CD14-positive monocyte (primary cell): ENCODE measurements at regions not wholly inside any gene's neighbourhood (a gene's known extent, or its start where the extent isn't known, plus 50 kb on each side); places are given as distances from the start of the nearest gene placed in this dataset.

ENCODE experiments used
- DNase-seq, 3 donors: peaks; one replicate each; pipeline ENCODE4 v3.0.0-alpha.2; 2011 to 2022
- H2AFZ ChIP-seq: 2 replicates; pipeline ENCODE4 v1.6.0; 2012; ENCODE audit warnings: mild to moderate bottlenecking, low read depth, low read length, inconsistent platforms; ENCODE audit not compliant: insufficient read depth, poor library complexity, severe bottlenecking
- H3K27ac ChIP-seq, 2 donors: 1 replicate in 1 of 2; 2 replicates in 1 of 2; pipeline ENCODE4 v1.5.1; 2012 to 2013; ENCODE audit warnings: low read length in 2 of 2, control low read depth in 1 of 2, inconsistent platforms in 1 of 2, low read depth in 1 of 2, mild to moderate bottlenecking in 1 of 2
- H3K27me3 ChIP-seq, 2 donors: one replicate each; pipeline versions ENCODE4 v1.6.0 to v1.6.1; 2011 to 2013; ENCODE audit warnings: low read length in 2 of 2; ENCODE audit not compliant: control insufficient read depth in 2 of 2, insufficient read depth in 2 of 2
- H3K36me3 ChIP-seq, 2 donors: replicated peaks in 1 of 2; 1 replicate in 1 of 2; 2 replicates in 1 of 2; pipeline versions ENCODE4 v1.5.1 to v1.6.1; 2012 to 2013; ENCODE audit warnings: low read length in 2 of 2, control low read depth in 1 of 2, inconsistent platforms in 1 of 2, mild to moderate bottlenecking in 1 of 2; ENCODE audit not compliant: insufficient read depth in 2 of 2, control insufficient read depth in 1 of 2
- H3K4me1 ChIP-seq, 2 donors: 1 replicate in 1 of 2; 2 replicates in 1 of 2; pipeline versions ENCODE4 v1.5.1 to v1.6.1; 2012 to 2013; ENCODE audit warnings: low read length in 2 of 2, control low read depth in 1 of 2, inconsistent platforms in 1 of 2, mild to moderate bottlenecking in 1 of 2, moderate library complexity in 1 of 2; ENCODE audit not compliant: insufficient read depth in 2 of 2, control insufficient read depth in 1 of 2
- H3K4me2 ChIP-seq: replicated peaks from 2 replicates; pipeline ENCODE3; 2012; ENCODE audit warnings: low read length, moderate library complexity, mild to moderate bottlenecking; ENCODE audit not compliant: poor library complexity, severe bottlenecking; ENCODE audit errors: extremely low read depth
- H3K4me3 ChIP-seq, 3 experiments: fragments of 200-600 bp in 1 of 3; sonication (generic) in 1 of 3; replicated peaks in 1 of 3; 1 replicate in 2 of 3; 2 replicates in 1 of 3; pipeline ENCODE4 v1.5.1; 2011 to 2013; ENCODE audit warnings: low read length in 3 of 3, mild to moderate bottlenecking in 3 of 3, control low read depth in 2 of 3, low read depth in 2 of 3, inconsistent platforms in 1 of 3, moderate library complexity in 1 of 3
- H3K79me2 ChIP-seq: 2 replicates; pipeline ENCODE4 v1.6.0; 2012; ENCODE audit warnings: mild to moderate bottlenecking, control low read depth, inconsistent platforms, low read length, moderate library complexity; ENCODE audit not compliant: insufficient read depth
- H3K9ac ChIP-seq: 2 replicates; pipeline ENCODE4 v1.6.0; 2017; ENCODE audit warnings: low read length, mild to moderate bottlenecking; ENCODE audit not compliant: insufficient read depth, poor library complexity, severe bottlenecking
- H3K9me3 ChIP-seq, 2 donors: replicated peaks in 1 of 2; 1 replicate in 1 of 2; 2 replicates in 1 of 2; pipeline versions ENCODE4 v1.5.1 to v1.6.1; 2012 to 2013; ENCODE audit warnings: low read length in 2 of 2, control low read depth in 1 of 2; ENCODE audit not compliant: control insufficient read depth in 1 of 2, insufficient read depth in 1 of 2
- H4K20me1 ChIP-seq: 2 replicates; pipeline ENCODE4 v1.6.0; 2012; ENCODE audit warnings: mild to moderate bottlenecking, low read length, control low read depth, moderate library complexity; ENCODE audit not compliant: insufficient read depth
- H3K27ac Mint-ChIP-seq, 7 donors: one replicate each; pipeline ENCODE4 v1.8.0; 2020; ENCODE audit warnings: mild to moderate bottlenecking in 7 of 7, mixed read lengths in 7 of 7, moderate library complexity in 6 of 7, inconsistent platforms in 2 of 7
- H3K27me3 Mint-ChIP-seq, 3 donors: one replicate each; pipeline ENCODE4 v1.8.0; 2021 to 2022; ENCODE audit warnings: low read depth in 3 of 3, mild to moderate bottlenecking in 3 of 3, mixed read lengths in 3 of 3, moderate library complexity in 3 of 3, inconsistent platforms in 1 of 3
- H3K36me3 Mint-ChIP-seq, 2 donors: one replicate each; pipeline ENCODE4 v1.8.0; 2020; ENCODE audit warnings: mixed read lengths in 2 of 2, inconsistent platforms in 1 of 2, mild to moderate bottlenecking in 1 of 2
- H3K4me1 Mint-ChIP-seq: one replicate; pipeline ENCODE4 v1.8.0; 2020; ENCODE audit warnings: mild to moderate bottlenecking, mixed read lengths
- H3K4me3 Mint-ChIP-seq, 2 donors: one replicate each; pipeline ENCODE4 v1.8.0; 2020; ENCODE audit warnings: mild to moderate bottlenecking in 2 of 2, mixed read lengths in 2 of 2, moderate library complexity in 1 of 2
- H3K9me3 Mint-ChIP-seq, 7 donors: one replicate each; pipeline ENCODE4 v1.8.0; 2020 to 2022; ENCODE audit warnings: mixed read lengths in 7 of 7, mild to moderate bottlenecking in 6 of 7, moderate library complexity in 6 of 7, inconsistent platforms in 2 of 7
- WGBS: methylation state at CpG from one replicate; pipeline ENCODE4 v1.1.5; 2013; ENCODE audit warnings: missing lambda C conversion rate; ENCODE audit not compliant: insufficient coverage; 5-methylcytosine and 5-hydroxymethylcytosine counted together
- intact Hi-C, 2 donors: fragments of 100-400 bp; cut with micrococcal nuclease; formaldehyde crosslinking; loops; one replicate each; pipeline versions ENCODE4 v1.15.0 to v1.15.1; 2023
- TF ChIP-seq, protein P1 (sequence below): fragments of 200-600 bp; IDR thresholded peaks from one replicate; pipeline ENCODE4 v1.8.0; 2022; ENCODE audit warnings: antibody characterized with exemption, mild to moderate bottlenecking

DNA sequence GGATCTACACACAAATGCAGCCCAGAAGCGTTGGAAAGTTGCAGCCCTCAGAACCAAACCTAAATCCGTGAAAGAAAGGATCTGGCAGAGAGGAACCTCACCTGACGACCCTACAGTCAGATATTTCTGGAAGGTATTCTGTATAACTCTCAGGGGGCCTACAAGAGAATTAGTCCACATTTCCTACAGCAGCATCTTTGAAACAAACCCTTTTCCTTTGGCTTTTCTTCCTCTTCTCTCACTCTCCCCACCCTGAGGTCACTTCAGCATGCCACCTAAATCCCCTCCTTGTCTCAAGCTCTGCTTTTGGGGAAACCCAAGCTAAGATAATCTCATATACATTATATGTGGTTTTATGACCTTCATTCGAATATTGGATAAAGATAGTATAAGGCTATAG, 719.0 kb upstream of the MIR17HG start:
- Histone ChIP-seq H3K9me3 (no peaks in the 10 kb centered on the region), H3K4me2 (no peak overlapping the region), H3K27me3 (no peaks in the 10 kb centered on the region), H3K9ac (no peak overlapping the region), H3K36me3 (no peaks in the 10 kb centered on the region), H4K20me1 (no peaks in the 10 kb centered on the region), H2AFZ (no peak overlapping the region), H3K4me3 (no peak overlapping the region), H3K27ac (no peak overlapping the region), H3K4me1 (no peaks in the 10 kb centered on the region), H3K79me2 (no peaks in the 10 kb centered on the region)
- WGBS: 100% methylated on average over 1 of the region's 4 CpGs
- intact Hi-C loops: no loop called here
- no peak for DNase-seq
- Mint-ChIP-seq H3K27me3 (peaks cover 0 to 1% (median 0%) of the 10 kb centered on the region in 3 donors), H3K27ac (no peak overlapping the region), H3K4me1 (no peaks in the 10 kb centered on the region), H3K36me3 (no peaks in the 10 kb centered on the region), H3K9me3 (peaks cover 0 to 7% (median 0%) of the 10 kb centered on the region in 7 donors), H3K4me3 (no peak overlapping the region)
- TF ChIP-seq, protein P1, sequence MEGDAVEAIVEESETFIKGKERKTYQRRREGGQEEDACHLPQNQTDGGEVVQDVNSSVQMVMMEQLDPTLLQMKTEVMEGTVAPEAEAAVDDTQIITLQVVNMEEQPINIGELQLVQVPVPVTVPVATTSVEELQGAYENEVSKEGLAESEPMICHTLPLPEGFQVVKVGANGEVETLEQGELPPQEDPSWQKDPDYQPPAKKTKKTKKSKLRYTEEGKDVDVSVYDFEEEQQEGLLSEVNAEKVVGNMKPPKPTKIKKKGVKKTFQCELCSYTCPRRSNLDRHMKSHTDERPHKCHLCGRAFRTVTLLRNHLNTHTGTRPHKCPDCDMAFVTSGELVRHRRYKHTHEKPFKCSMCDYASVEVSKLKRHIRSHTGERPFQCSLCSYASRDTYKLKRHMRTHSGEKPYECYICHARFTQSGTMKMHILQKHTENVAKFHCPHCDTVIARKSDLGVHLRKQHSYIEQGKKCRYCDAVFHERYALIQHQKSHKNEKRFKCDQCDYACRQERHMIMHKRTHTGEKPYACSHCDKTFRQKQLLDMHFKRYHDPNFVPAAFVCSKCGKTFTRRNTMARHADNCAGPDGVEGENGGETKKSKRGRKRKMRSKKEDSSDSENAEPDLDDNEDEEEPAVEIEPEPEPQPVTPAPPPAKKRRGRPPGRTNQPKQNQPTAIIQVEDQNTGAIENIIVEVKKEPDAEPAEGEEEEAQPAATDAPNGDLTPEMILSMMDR: no peak

DNA sequence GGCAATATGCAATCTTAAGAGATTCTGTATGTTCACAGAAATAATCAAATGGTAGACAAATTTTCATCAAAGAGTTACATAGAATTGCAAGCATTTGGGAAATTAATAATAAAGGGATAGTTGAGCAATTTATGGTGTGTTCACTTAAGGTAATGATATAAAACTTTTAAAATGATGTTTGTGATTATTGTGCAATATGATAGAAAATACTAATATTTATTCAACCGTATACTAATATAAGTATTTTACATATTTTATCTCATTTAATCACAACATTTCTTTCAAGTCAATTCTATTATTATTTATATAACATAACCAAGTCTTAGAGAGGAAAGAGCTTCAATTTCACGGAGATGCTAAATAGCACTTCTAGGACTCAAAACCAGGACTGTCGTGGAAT, 716.8 kb upstream of the MIR17HG start:
- H3K9me3 ChIP-seq: no peaks in the 10 kb centered on the region

More for the DNA sequence above, 716.8 kb upstream of the MIR17HG start:
- Mint-ChIP-seq H3K27me3 (peaks cover 0 to 1% (median 0%) of the 10 kb centered on the region in 3 donors), H3K4me1 (no peaks in the 10 kb centered on the region), H3K36me3 (no peaks in the 10 kb centered on the region), H3K9me3 (peaks cover 0 to 3% (median 0%) of the 10 kb centered on the region in 7 donors), H3K27ac (no peak overlapping the region), H3K4me3 (no peak overlapping the region)
- Histone ChIP-seq H4K20me1 (no peaks in the 10 kb centered on the region), H3K27me3 (no peaks in the 10 kb centered on the region), H3K4me2 (no peak overlapping the region), H3K27ac (no peak overlapping the region), H3K36me3 (no peaks in the 10 kb centered on the region), H3K9ac (no peak overlapping the region), H2AFZ (no peak overlapping the region), H3K79me2 (no peaks in the 10 kb centered on the region), H3K4me3 (no peak overlapping the region), H3K4me1 (no peaks in the 10 kb centered on the region)
- WGBS: no CpG with 5 or more reads among the region's 3 CpGs
- intact Hi-C loops: no loop called here
- TF ChIP-seq, protein P1: no peak
- no peak for DNase-seq
